Uterus (tissue), 3 donors: ENCODE measurements at regions not wholly inside any gene's neighbourhood (a gene's known extent, or its start where the extent isn't known, plus 50 kb on each side); places are given as distances from the start of the nearest gene placed in this dataset.

ENCODE experiments used
- DNase-seq, 2 donors: peaks; one replicate each; pipeline ENCODE4 v3.0.0-alpha.2; 2019 to 2020
- H3K27ac ChIP-seq, 2 donors: fragments of 200-600 bp; sonication (generic); 1 replicate in 1 of 2; 2 replicates in 1 of 2; pipeline ENCODE4 v1.5.1; 2016 to 2018
- H3K27me3 ChIP-seq, 2 donors: fragments of 200-600 bp; sonication (generic); one replicate each; pipeline ENCODE4 v1.5.1; 2018 to 2019; ENCODE audit warnings: control low read depth in 1 of 2
- H3K36me3 ChIP-seq, 2 donors: fragments of 200-600 bp; sonication (generic); one replicate each; pipeline ENCODE4 v1.5.1; 2019; ENCODE audit warnings: control low read depth in 1 of 2
- H3K4me1 ChIP-seq, 2 donors: fragments of 200-600 bp; sonication (generic); one replicate each; pipeline ENCODE4 v1.5.1; 2018 to 2019; ENCODE audit warnings: control low read depth in 1 of 2
- H3K4me3 ChIP-seq, 2 donors: fragments of 200-600 bp; sonication (generic); 1 replicate in 1 of 2; 2 replicates in 1 of 2; pipeline ENCODE4 v1.5.1; 2018 to 2019; ENCODE audit warnings: mild to moderate bottlenecking in 1 of 2
- H3K9me3 ChIP-seq, 2 donors: fragments of 200-600 bp; sonication (generic); one replicate each; pipeline ENCODE4 v1.5.1; 2019; ENCODE audit warnings: control low read depth in 1 of 2
- POLR2A ChIP-seq, 2 donors: fragments of 450-650 bp; IDR thresholded peaks; one replicate each; pipeline ENCODE4 v1.6.1; 2016; ENCODE audit warnings: antibody characterized with exemption in 2 of 2, mild to moderate bottlenecking in 1 of 2, moderate library complexity in 1 of 2
- intact Hi-C: fragments of 100-400 bp; cut with DNase I; formaldehyde crosslinking; loops from one replicate; pipeline ENCODE4 v1.15.1; 2023; ENCODE audit warnings: low total_unique reads
- TF ChIP-seq, protein P1 (sequence below), 4 experiments: fragments of 200-600 bp in 2 of 4; fragments of 450-650 bp in 2 of 4; sonication (generic) in 2 of 4; IDR thresholded peaks; one replicate each; pipeline ENCODE4 v1.5.1; 2016 to 2019; ENCODE audit warnings: antibody characterized with exemption in 4 of 4, mild to moderate bottlenecking in 2 of 4, moderate library complexity in 1 of 4
- donor health status: DM: yes; HTN: yes; CAD: no.

DNA sequence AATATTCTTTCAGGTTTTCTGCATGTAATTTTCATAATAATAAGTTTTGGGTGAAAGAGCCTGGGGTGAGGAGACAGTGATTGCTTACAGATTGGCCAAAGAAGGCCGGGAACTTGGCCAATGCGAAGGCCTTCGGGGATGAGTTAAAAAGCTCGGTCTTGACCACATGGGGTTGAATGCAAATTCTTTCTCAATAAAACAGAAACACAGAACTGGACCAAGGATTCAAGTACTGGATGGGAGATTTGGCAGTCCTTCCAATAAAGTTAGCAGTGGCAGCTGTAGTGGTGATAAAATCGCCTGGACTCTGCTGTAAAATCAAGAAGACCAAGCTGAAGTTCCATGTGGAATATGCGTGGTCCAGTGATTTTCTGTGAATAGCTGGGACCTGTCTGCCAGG, 282.2 kb upstream of the KLF3 start:
- Histone ChIP-seq H3K4me1 (peaks cover 5 to 14% of the 10 kb centered on the region in 2 donors), H3K9me3 (no peaks in the 10 kb centered on the region), H3K4me3 (no peak overlapping the region), H3K36me3 (no peaks in the 10 kb centered on the region), H3K27me3 (no peaks in the 10 kb centered on the region), H3K27ac (no peak overlapping the region)
- peak in 1 of 2 donors; percentile 41 for DNase-seq
- TF ChIP-seq POLR2A (IDR thresholded peaks at IDR 0.05): no peak
- TF ChIP-seq, protein P1, sequence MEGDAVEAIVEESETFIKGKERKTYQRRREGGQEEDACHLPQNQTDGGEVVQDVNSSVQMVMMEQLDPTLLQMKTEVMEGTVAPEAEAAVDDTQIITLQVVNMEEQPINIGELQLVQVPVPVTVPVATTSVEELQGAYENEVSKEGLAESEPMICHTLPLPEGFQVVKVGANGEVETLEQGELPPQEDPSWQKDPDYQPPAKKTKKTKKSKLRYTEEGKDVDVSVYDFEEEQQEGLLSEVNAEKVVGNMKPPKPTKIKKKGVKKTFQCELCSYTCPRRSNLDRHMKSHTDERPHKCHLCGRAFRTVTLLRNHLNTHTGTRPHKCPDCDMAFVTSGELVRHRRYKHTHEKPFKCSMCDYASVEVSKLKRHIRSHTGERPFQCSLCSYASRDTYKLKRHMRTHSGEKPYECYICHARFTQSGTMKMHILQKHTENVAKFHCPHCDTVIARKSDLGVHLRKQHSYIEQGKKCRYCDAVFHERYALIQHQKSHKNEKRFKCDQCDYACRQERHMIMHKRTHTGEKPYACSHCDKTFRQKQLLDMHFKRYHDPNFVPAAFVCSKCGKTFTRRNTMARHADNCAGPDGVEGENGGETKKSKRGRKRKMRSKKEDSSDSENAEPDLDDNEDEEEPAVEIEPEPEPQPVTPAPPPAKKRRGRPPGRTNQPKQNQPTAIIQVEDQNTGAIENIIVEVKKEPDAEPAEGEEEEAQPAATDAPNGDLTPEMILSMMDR (IDR thresholded peaks at IDR 0.05): no peak
- intact Hi-C loops: no loop called here

DNA sequence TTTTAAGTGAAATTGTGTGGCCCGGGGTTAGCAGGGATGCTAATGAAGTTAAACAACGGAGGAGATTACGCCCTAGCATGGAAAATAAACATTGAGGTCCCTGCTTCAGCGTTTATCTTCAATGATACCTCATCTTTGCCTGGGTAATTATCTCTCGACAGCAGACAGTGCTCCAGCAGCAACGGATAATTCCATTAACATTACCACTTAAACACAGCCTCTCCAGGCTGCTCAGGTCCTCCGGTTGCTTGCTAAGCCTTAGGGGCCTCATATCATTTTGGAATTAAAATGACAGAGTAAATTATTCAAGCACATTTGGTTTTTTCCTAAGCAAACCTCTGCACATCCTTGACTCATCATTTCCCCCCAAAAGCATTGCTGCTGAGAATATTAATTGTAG, 281.5 kb upstream of the KLF3 start:
- H3K4me1 ChIP-seq: peaks cover 5 to 17% of the 10 kb centered on the region in 2 donors
- no peaks in the 10 kb centered on the region for H3K9me3 ChIP-seq
- DNase-seq: no peak
- H3K27ac ChIP-seq: peak overlapping the region in 1 of 2 donors; percentile 39
- TF ChIP-seq, protein P1 (IDR thresholded peaks at IDR 0.05): no peak
- TF ChIP-seq POLR2A (IDR thresholded peaks at IDR 0.05): no peak
- H3K4me3 ChIP-seq: no peak overlapping the region
- H3K27me3 ChIP-seq: no peaks in the 10 kb centered on the region
- no peaks in the 10 kb centered on the region for H3K36me3 ChIP-seq
- intact Hi-C loops: no loop called here

DNA sequence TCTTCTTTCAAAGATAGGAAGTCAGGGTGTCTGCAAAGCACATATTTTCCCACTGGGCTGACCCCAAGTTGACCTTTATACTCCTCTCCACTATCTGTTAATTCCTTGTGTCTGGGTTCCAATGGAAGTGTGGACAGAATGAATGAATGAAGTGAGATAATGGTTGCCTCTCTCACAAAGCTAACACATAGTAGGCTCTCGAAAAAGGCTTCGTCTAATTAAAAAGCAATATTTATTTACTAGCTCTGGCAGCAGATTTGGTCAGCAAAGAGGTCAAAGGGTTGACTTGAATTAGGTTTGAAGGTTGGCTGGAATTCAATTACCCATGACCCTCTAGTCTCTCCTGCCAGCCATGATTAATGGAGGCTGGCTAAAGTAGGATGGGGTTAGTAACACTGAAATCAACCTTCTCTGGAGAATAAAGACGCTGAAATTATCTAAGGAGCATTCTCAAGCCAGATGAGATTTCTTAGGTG, 280.3 kb upstream of the KLF3 start:
- Histone ChIP-seq H3K4me3 (no peak overlapping the region), H3K4me1 (peaks cover 8 to 26% of the 10 kb centered on the region in 2 donors), H3K27me3 (no peaks in the 10 kb centered on the region), H3K27ac (peak overlapping the region; percentile 4 to 39), H3K36me3 (no peaks in the 10 kb centered on the region), H3K9me3 (no peaks in the 10 kb centered on the region)
- intact Hi-C loops: no loop called here
- DNase-seq: no peak
- TF ChIP-seq, protein P1 (IDR thresholded peaks at IDR 0.05): no peak
- TF ChIP-seq POLR2A (IDR thresholded peaks at IDR 0.05): no peak

DNA sequence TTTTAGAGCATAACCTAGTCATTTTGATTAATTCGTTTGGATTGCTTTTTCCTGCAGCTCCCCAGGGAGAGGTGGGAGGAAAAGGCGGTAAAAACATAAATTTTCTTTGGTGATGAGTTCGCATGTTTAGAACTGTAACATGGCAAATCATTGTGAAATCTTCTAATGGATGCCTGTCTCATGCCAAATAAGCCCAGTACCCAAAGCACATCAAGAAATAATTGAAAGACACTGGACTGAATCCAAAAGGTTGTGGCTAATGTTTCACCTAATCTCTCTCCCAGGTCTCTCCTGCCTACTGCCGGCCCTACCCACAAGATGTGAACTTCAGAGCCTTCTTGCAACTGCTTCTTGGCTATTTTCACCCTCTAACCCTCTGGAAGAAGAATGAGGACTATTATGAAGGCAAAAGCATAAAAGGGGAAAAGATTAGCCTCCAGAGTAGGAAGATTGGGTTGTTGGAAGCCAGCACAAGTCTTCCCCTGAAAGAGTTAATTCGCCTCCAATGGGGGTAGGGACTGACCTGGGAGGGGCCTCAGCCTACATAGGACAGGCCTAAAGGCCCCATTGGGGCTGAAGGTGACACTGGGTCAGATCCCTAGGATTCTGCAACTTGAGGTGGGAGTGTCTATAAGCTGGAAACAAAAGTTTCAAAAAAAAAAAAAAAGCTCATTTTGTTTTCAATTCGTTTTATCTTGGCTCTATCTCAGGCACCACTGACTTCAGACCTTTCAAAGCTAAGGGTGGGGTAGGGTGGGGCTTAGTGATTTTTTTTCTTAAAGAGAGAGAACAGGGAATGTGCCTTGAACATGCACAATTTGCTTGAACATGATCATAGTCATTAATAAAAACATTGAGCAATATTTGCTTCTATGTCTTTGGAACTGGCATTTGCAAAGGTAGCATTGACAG, 278.6 kb upstream of the KLF3 start:
- no peaks in the 10 kb centered on the region for H3K9me3 ChIP-seq
- intact Hi-C loops: no loop called here
- peak overlapping the region; percentile 30 to 65 for H3K27ac ChIP-seq
- H3K27me3 ChIP-seq: no peaks in the 10 kb centered on the region
- H3K36me3 ChIP-seq: no peaks in the 10 kb centered on the region
- no peak for DNase-seq
- H3K4me1 ChIP-seq: peaks cover 8 to 26% of the 10 kb centered on the region in 2 donors
- no peak for TF ChIP-seq POLR2A (IDR thresholded peaks at IDR 0.05)
- TF ChIP-seq, protein P1 (IDR thresholded peaks at IDR 0.05): no peak
- no peak overlapping the region for H3K4me3 ChIP-seq

DNA sequence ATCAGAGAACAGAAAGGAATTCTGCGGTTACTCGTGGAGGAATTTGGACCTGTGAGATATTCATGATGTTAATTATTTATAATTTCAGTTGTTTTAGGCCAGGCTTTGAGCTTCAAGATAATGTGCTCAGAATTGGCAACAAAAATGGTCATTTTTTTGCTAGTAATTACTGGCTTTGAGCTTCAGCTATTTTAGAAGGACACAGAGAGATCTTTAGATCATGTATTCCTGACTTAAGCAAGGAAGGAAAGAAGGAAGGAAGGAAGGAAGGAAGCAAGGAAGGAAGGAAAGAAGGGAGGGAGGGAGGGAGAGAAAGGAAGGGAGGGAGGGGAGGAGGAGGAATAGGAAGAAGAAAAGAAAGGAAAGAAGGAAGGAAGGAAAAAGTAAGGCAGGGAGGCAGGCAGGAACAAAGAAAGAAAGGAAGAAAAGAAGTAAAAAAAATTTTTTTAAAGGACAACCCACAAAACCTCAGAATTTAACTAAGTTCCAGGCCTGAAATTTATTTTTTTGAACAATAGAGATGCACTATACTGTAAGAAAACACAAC, 277.9 kb upstream of the KLF3 start:
- intact Hi-C loops: no loop called here
- peak overlapping the region; percentile 6 to 20 for H3K27ac ChIP-seq

More for the DNA sequence above, 277.9 kb upstream of the KLF3 start:
- no peaks in the 10 kb centered on the region for H3K36me3 ChIP-seq
- no peak for DNase-seq
- TF ChIP-seq, protein P1 (IDR thresholded peaks at IDR 0.05): no peak
- TF ChIP-seq POLR2A (IDR thresholded peaks at IDR 0.05): no peak
- H3K4me3 ChIP-seq: no peak overlapping the region
- no peaks in the 10 kb centered on the region for H3K9me3 ChIP-seq
- H3K4me1 ChIP-seq: peaks cover 8 to 26% of the 10 kb centered on the region in 2 donors
- H3K27me3 ChIP-seq: no peaks in the 10 kb centered on the region
